ENCODE measurements at regions not wholly inside any gene's neighbourhood (a gene's known extent, or its start where the extent isn't known, plus 50 kb on each side); places are given as distances from the start of the nearest gene placed in this dataset.

- TF ChIP-seq CTCF (IDR thresholded peaks at IDR 0.05) = no peak
- intact Hi-C loops (cut with DNase I) = no loop called here
- DNase-seq = no peak
Observed at GRCh38 chr14:85039353-85039626, 490.7 kb upstream of the FLRT2 start.

GRCh38 chr14:85040046-85040685 lies 489.8 kb upstream of the FLRT2 start:
- Histone ChIP-seq H3K36me3 (no peaks in the 10 kb centered on the region), H3K9me3 (no peaks in the 10 kb centered on the region), H3K4me1 (ENCODE audit: insufficient read depth) (peaks cover 2% of the 10 kb centered on the region), H3K4me3 (no peak overlapping the region), H3K27me3 (no peaks in the 10 kb centered on the region), H3K27ac (no peak overlapping the region)
- no peak for DNase-seq
- intact Hi-C loops (cut with DNase I) = no loop called here
- TF ChIP-seq CTCF (IDR thresholded peaks at IDR 0.05) (no peak), EP300 (IDR thresholded peaks at IDR 0.05) (no peak), POLR2A (IDR thresholded peaks at IDR 0.05) (no peak)
- WGBS, 3 donors = 22 to 36% (median 26%) methylated on average over 6 of the region's 6 CpGs

More at GRCh38 chr14:85039353-85039626, 490.7 kb upstream of the FLRT2 start:
- no peak overlapping the region for H3K27ac ChIP-seq
- H3K36me3 ChIP-seq = no peaks in the 10 kb centered on the region
- H3K4me1 ChIP-seq (ENCODE audit: insufficient read depth) = peaks cover 2% of the 10 kb centered on the region
- no peaks in the 10 kb centered on the region for H3K9me3 ChIP-seq
- H3K4me3 ChIP-seq = no peak overlapping the region
- H3K27me3 ChIP-seq = no peaks in the 10 kb centered on the region

GRCh38 chr14:85041618-85042017 lies 488.3 kb upstream of the FLRT2 start:
- TF ChIP-seq POLR2A (IDR thresholded peaks at IDR 0.05) (no peak), CTCF (IDR thresholded peaks at IDR 0.05) (no peak), EP300 (IDR thresholded peaks at IDR 0.05) (no peak)
- Histone ChIP-seq H3K27ac (no peak overlapping the region), H3K36me3 (no peaks in the 10 kb centered on the region), H3K4me1 (ENCODE audit: insufficient read depth) (peaks cover 2% of the 10 kb centered on the region), H3K27me3 (no peaks in the 10 kb centered on the region), H3K4me3 (no peak overlapping the region), H3K9me3 (no peaks in the 10 kb centered on the region)
- intact Hi-C loops (cut with DNase I) = no loop called here
- no peak for DNase-seq

GRCh38 chr14:85042301-85042700 lies 487.6 kb upstream of the FLRT2 start:
- Histone ChIP-seq H3K36me3 (no peaks in the 10 kb centered on the region), H3K4me1 (ENCODE audit: insufficient read depth) (peaks cover 2% of the 10 kb centered on the region), H3K4me3 (no peak overlapping the region), H3K9me3 (no peaks in the 10 kb centered on the region), H3K27me3 (no peaks in the 10 kb centered on the region), H3K27ac (no peak overlapping the region)
- no peak for DNase-seq
- WGBS, 3 donors = 49 to 68% (median 62%) methylated on average over 1 of the region's 1 CpG
- intact Hi-C loops (cut with DNase I) = no loop called here
- no peak for TF ChIP-seq EP300 (IDR thresholded peaks at IDR 0.05)

- no peak for DNase-seq
- Histone ChIP-seq H3K27me3 (no peaks in the 10 kb centered on the region), H3K9me3 (no peaks in the 10 kb centered on the region), H3K27ac (no peak overlapping the region), H3K4me3 (no peak overlapping the region), H3K4me1 (ENCODE audit: insufficient read depth) (no peaks in the 10 kb centered on the region), H3K36me3 (no peaks in the 10 kb centered on the region)
- TF ChIP-seq POLR2A (IDR thresholded peaks at IDR 0.05) (no peak), CTCF (IDR thresholded peaks at IDR 0.05) (no peak), EP300 (IDR thresholded peaks at IDR 0.05) (no peak)
- intact Hi-C loops (cut with DNase I) = no loop called here
- WGBS, 3 donors = 83 to 90% (median 87%) methylated on average over 1 of the region's 1 CpG
Observed at GRCh38 chr14:85050180-85050579, 479.8 kb upstream of the FLRT2 start.

Measured in ovary (tissue), 7 donors.